Umbilical cord (tissue), 1 donor: ENCODE measurements at regions not wholly inside any gene's neighbourhood (a gene's known extent, or its start where the extent isn't known, plus 50 kb on each side); places are given as distances from the start of the nearest gene placed in this dataset.
"Not testable (repeated sequence)": the region's sequence is repeated elsewhere in the genome, so short reads cannot be mapped to it uniquely, and the experiment has no call there.

Experiments used
- DNase-seq: peaks from one replicate; pipeline ENCODE4 v3.0.0-alpha.2; 2015; ENCODE audit warnings: low spot score

DNA sequence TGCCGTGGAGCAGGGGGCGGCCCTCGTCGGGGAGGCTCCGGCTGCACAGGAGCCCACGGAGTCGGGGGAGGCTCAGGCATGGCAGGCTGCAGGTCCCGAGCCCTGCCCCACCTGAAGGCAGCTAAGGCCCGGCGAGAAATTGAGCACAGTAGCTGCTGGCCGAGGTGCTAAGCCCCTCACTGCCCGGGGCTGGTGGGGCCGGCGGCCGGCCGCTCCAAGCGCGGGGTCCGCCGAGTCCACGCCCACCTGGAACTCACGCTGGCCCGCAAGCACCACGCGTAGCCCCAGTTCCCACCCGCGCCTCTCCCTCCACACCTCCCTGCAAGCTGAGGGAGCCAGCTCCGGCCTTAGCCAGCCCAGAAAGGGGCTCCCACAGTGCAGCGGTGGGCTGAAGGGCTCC, 589.4 kb downstream of the PPP4R3C start:
- no peak for DNase-seq

GRCh38 chrX:26871967-26872366, 591.2 kb downstream of the PPP4R3C start:
- no peak for DNase-seq

GRCh38 chrX:26851981-26852380, 611.2 kb downstream of the PPP4R3C start:
- DNase-seq, result peak; percentile 33

GRCh38 chrX:26848511-26848910, 614.6 kb downstream of the PPP4R3C start:
- no peak for DNase-seq

GRCh38 chrX:26845056-26845455, 618.1 kb downstream of the PPP4R3C start:
- DNase-seq, result peak; percentile 40

- DNase-seq, result no peak
Observed at GRCh38 chrX:26822448-26822847, 606.5 kb downstream of the MAGEB5 start.

DNA sequence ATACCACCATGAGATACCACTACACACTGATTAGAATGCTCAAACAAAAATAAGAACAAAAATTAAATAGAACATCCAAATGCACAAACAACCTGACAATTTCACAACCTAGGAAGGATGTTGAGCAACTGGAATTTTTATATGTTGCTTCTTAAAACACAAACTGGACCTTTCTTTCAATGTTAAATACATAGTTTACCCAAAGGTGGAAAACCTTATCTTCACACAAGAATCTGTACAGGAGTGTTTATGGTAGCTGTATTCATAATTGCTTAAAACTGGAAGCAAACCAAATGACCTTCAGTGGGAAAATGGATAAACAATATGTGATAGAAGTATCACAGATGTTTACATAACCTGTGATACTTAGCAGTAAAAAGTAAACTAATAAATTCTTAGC, 573.8 kb downstream of the MAGEB5 start:
- DNase-seq, result no peak

GRCh38 chrX:26788402-26788998, 572.5 kb downstream of the MAGEB5 start:
- no peak for DNase-seq

DNA sequence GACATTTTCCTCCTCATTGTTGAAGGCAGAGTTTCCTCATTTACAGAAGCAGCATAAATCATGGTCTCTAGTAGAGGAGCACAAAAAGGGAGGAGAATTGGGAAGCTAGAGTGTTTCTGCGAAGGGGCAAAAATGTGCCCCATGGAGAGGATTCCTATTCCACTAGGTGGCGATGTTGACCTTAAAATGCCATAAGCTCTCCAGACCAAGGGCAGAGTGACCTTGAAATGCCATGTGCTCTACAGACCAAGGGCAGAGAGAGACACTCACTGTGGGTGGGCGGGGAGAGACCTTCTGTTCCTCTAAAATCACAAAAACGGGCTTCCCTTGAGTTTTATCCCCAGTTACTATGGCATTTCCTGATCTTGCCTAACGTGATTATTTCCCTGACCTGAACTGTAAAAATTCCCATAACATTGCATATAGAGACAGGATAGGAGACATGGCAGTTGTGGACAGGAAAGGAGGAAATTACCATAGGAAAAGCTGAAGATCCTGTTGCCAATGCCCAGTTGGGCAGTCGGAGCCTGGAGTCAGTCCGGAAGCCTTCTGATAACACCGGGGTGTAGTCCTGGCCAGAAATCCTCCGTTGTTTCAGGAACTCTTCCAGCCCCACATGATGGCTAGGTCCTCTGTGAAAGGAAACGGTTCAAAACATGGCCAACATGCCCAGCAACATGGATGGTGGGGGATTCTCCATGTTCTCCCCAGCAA, 567.7 kb downstream of the MAGEB5 start:
- peak; percentile 9 for DNase-seq

DNA sequence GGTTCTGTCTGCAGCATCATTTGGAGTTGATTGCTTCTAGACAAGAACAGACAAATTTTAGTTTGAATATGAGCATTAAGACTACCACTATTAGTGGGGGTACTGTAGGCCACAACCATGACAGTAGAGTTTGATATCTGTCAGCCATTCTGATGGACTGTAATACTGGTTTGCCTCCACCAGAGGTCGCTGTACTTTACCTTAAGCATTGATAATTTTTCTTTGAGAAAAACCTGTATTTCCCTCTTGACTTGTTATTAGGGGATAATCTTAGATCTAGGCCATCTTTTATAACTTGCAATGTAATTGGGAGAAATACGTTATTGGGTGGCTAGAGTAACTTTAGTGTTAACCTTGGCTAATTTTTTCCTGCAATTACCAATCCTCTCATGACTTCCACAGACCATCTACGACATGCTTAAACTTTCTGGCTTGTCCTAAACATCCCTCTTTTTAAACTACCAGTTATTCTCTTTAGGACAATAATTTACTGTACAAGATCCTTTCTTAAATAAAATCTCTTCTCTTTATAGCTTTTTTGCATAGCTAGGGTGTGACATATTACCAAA, 562.4 kb downstream of the MAGEB5 start:
- no peak for DNase-seq

GRCh38 chrX:26762253-26762652, 546.3 kb downstream of the MAGEB5 start:
- DNase-seq, result no peak

DNA sequence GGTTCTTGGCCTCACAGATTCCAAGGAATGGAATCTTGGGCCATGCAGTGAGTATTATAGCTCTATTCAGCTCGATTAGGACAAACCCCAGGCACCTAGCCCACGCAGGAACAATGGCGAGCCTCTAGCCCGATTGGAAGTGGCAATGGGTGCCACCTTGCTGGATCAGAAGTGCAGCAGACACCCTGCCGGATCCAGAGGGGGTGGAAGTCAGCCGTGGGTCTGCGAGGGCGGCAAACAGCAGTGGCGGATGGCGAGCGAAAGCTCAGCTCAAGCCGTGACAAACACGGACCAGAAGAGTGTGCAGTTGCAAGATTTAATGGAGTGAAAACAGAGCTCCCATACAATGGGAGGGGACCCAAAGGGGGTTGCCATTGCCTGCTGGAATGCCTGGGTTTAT, 539.8 kb downstream of the MAGEB5 start:
- DNase-seq, result not testable (repeated sequence)

DNA sequence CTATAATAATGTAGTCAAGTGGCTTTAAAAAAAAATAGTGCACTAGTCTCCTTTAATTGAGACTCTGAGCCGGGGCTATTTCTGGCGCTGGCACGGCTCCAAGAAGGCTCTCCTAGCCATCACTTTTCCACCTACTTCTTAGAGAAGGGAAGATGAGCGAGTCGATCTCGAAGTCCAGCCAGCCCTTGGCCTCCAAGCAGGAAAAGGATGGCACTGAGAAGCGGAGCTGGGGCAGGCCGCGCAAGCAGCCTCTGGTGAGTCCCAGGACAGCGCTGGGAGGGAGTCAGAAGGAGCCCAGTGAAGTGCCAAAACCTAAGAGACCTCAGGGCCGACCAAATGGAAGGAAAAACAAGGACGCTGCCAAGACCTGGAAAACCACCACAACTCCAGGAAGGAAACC, 531.9 kb downstream of the MAGEB5 start:
- no peak for DNase-seq

- no peak for DNase-seq
Observed at GRCh38 chrX:26722666-26723428, 506.9 kb downstream of the MAGEB5 start.

DNA sequence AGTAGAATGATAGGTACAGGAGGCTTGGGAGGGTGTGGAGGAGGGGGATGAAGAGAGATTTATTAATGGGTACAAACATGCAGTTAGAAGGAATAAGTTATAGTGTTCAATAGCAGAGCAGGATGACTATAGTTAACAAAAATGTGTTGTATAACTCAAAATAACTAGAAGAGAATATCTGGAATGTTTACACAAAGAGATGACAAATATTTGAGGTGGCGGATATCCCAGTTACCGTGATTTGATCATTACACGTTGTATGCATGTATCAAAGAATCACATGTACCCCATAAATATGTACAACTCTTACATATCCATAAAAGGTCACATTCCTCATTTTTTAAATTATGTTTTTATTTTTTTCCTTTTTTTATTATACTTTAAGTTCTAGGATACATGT, 456.6 kb downstream of the MAGEB5 start:
- no peak for DNase-seq

DNA sequence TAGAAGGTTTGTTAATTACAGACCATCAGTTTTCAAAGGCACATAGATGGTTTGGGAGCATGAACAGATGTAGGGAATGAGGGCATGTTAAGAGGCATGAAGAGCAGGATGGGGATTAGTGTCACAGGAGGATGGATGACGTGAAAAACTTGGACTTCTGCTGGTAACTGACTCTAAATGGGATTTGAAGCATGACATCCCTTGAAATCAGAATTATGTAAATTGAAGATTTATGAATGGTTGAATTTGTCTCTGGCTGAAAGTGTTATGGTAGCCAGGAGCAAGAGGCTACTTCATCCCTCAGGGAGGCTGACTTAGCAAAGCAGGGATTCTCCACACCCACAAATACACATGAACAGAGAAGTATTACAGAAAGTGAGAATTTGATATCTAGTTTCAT, 454.6 kb downstream of the MAGEB5 start:
- no peak for DNase-seq

DNA sequence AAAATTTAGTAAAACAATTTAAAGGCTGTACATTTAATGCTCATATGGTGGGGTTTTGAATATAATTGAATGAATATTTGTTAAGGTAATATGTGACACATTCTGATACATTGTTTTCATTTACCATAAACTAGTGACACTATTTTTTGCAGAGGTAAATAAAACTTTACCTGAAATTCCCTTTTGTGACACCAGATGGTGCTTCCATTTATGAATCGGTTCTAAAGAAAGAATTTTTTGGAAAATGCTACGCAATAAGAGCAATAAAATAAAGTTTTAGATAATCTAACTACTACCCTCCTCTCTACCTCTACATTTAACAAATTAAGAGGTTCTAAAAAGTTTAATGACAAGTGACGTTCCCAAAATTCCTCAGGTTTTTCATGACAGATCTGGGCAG, 448.9 kb downstream of the MAGEB5 start:
- no peak for DNase-seq

GRCh38 chrX:26653050-26653449, 437.1 kb downstream of the MAGEB5 start:
- DNase-seq, result no peak

GRCh38 chrX:26651755-26652154, 435.8 kb downstream of the MAGEB5 start:
- DNase-seq, result no peak

- no peak for DNase-seq
Observed at GRCh38 chrX:26649534-26649933, 433.6 kb downstream of the MAGEB5 start.

DNA sequence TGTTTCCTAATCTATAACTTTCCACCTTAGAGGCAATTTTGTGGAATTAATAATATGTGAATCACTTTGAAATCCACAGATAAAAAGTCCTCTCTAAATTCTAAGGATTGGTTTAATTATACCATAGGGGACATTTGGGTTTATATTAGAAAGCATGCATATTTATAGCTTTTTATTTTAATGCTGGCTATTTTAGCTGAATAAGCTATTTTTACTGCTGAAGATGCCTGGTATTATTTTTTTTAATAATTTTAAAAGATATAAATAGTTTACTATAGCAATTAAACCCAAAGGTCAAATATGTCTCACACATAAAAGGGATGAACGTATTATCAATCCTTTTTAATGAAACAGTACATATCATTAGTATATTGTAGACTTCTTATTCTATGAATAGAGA, 415.4 kb downstream of the MAGEB5 start:
- DNase-seq, result no peak

DNA sequence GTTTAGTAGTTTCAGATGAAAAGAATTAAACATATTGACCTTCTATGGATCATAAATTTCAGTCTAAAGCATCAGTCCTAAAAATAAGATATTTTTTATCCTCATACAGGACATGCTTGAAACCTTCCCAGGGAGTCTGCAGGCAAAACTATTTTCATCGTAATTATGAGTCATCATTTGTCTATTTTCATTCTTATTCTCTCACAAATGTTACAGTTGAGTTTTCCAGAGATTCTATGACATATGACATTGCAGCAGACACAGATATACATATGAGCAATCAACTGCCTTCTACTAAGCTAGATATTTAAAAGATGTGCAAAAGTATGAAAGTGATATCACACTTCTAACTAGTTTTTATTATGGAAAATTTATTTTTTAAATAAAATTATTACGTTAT, 398.0 kb downstream of the MAGEB5 start:
- no peak for DNase-seq

DNA sequence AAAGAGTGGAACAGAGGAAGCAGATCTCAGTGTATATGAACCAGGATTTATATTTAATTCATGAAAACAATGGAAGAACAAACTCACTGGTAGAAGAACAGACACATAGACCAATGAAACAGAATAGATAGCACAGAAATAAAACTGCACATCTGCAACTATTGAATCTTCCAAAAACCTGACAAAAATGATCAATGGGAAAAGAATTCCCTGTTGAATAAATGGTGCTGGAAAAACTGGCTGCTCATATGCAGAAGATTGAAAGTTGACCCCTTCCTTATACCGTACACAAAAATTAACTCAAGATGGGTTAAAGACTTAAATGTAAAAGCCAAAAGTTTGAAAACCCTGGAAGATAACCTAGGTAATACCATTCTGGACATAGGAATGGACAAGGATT, 391.0 kb downstream of the MAGEB5 start:
- DNase-seq, result no peak
